ENCODE measurements at regions not wholly inside any gene's neighbourhood (a gene's known extent, or its start where the extent isn't known, plus 50 kb on each side); places are given as distances from the start of the nearest gene placed in this dataset.

DNA sequence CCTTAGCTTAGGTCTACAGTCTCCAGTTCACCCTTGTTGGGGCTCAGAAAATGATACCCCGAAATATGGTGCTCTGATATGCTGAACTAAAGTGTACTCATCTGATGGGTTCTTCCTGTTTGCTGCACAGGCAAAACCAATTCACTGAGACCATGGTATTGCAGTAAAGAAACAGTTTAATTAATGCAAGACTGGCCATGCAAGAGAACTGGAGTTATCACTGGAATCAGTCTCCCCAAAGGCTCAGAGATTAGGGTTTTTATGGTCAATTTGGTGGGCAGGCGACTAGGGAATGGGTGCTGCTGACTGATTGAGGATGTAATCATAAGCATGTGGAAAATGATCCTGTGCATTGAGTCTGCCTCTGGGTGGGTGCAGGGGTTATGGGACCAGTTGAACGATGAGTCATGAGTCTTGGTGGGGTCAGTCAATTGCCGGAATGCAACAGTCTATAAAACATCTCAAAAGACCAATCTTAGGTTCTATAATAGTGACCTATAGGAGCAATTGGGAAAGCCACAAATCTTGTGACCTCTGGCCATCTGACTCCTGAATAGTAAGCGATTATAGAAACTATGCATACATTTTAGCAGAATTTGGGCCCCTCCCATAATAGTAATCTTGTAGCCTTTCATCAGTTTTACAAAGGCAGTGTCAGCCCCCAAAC, 113.0 kb upstream of the ANKRD55 start:
- TF ChIP-seq POLR2A (IDR thresholded peaks at IDR 0.05; ENCODE audit: low read depth, low read length) (no peak), POLR2AphosphoS5 (IDR thresholded peaks at IDR 0.05; ENCODE audit: low read depth, low read length) (no peak)
